IMR-90 (cell line): ENCODE measurements at regions not wholly inside any gene's neighbourhood (a gene's known extent, or its start where the extent isn't known, plus 50 kb on each side); places are given as distances from the start of the nearest gene placed in this dataset.

Experiments
- ATAC-seq: fragments of 200-7000 bp; cut with Tn5 transposase; 2 replicates; pipeline ENCODE4 v1.9.1; 2020; ENCODE audit warnings: low read depth, mild to moderate bottlenecking, moderate library complexity
- BruUV-seq: library from RNA; stranded (reverse); fragments of 400-500 nt; replicated peaks from 2 replicates; lab custom pipeline; 2021; lab: Mats Ljungman, UMichigan
- CTCF ChIA-PET: fragments of 300-600 bp; formaldehyde crosslinking; extraction: SDS; loops from one replicate; lab custom pipeline; 2021; ENCODE audit warnings: antibody characterized with exemption; lab: Yijun Ruan, JAX
- POLR2A ChIA-PET: fragments of 300-600 bp; sonication (Branson Sonifier 250); formaldehyde crosslinking; loops from one replicate; lab custom pipeline; 2022; ENCODE audit warnings: antibody characterized with exemption; ENCODE audit not compliant: unreplicated experiment; lab: Charles Lee
- DNase-seq: peaks from one replicate; pipeline ENCODE4 v3.0.0; 2013
- H2AFZ ChIP-seq: replicated peaks from 2 replicates; pipeline ENCODE3; 2013; ENCODE audit warnings: low read length, mild to moderate bottlenecking; ENCODE audit not compliant: poor library complexity
- H2AK5ac ChIP-seq: 2 replicates; pipeline ENCODE4 v1.6.1; 2013; ENCODE audit warnings: low read depth, low read length, inconsistent platforms
- H2AK9ac ChIP-seq: replicated peaks from 2 replicates; pipeline ENCODE3; 2013; ENCODE audit warnings: mild to moderate bottlenecking, low read depth, low read length, moderate library complexity; ENCODE audit not compliant: poor library complexity
- H2BK120ac ChIP-seq: 2 replicates; pipeline ENCODE4 v1.6.1; 2013; ENCODE audit warnings: low read depth, low read length, inconsistent platforms
- H2BK15ac ChIP-seq: 3 replicates; pipeline ENCODE4 v1.6.1; 2013; ENCODE audit warnings: low read depth, low read length, inconsistent platforms
- H2BK20ac ChIP-seq: 2 replicates; pipeline ENCODE4 v1.6.1; 2013; ENCODE audit warnings: low read depth, mild to moderate bottlenecking, inconsistent platforms, low read length, moderate library complexity
- H2BK5ac ChIP-seq: 2 replicates; pipeline ENCODE4 v1.6.1; 2013; ENCODE audit warnings: mild to moderate bottlenecking, low read depth, low read length, inconsistent platforms; ENCODE audit not compliant: poor library complexity, severe bottlenecking
- H3K14ac ChIP-seq: replicated peaks from 2 replicates; pipeline ENCODE4 v1.6.1; 2013; ENCODE audit warnings: low read depth, low read length, inconsistent platforms
- H3K18ac ChIP-seq: 2 replicates; pipeline ENCODE4 v1.6.1; 2013; ENCODE audit warnings: low read depth, low read length, control low read depth
- H3K23ac ChIP-seq: 2 replicates; pipeline ENCODE4 v1.6.1; 2013; ENCODE audit warnings: low read depth, low read length, inconsistent platforms
- H3K27ac ChIP-seq: 2 replicates; pipeline ENCODE4 v1.5.1; 2013; ENCODE audit warnings: mild to moderate bottlenecking, control low read depth, low read length; ENCODE audit not compliant: insufficient read depth
- H3K27me3 ChIP-seq: 2 replicates; pipeline ENCODE4 v1.6.1; 2013; ENCODE audit warnings: low read length; ENCODE audit not compliant: control insufficient read depth, insufficient read depth
- H3K36me3 ChIP-seq: 2 replicates; pipeline ENCODE4 v1.6.1; 2013; ENCODE audit warnings: low read length, mixed read lengths; ENCODE audit not compliant: control insufficient read depth, insufficient read depth
- H3K4ac ChIP-seq: 2 replicates; pipeline ENCODE4 v1.6.1; 2013; ENCODE audit warnings: low read depth, low read length, inconsistent platforms
- H3K4me1 ChIP-seq: 2 replicates; pipeline ENCODE4 v1.6.1; 2013; ENCODE audit warnings: low read length, mixed read lengths; ENCODE audit not compliant: control insufficient read depth, insufficient read depth
- H3K4me2 ChIP-seq: 2 replicates; pipeline ENCODE4 v1.6.1; 2013; ENCODE audit warnings: low read depth, mild to moderate bottlenecking, control low read depth, low read length, moderate library complexity
- H3K4me3 ChIP-seq: 2 replicates; pipeline ENCODE4 v1.5.1; 2013; ENCODE audit warnings: low read depth, mild to moderate bottlenecking, control low read depth, low read length, moderate library complexity; ENCODE audit not compliant: insufficient read depth
- H3K56ac ChIP-seq: 2 replicates; pipeline ENCODE4 v1.6.1; 2013; ENCODE audit warnings: low read length, inconsistent platforms; ENCODE audit not compliant: insufficient read depth; ENCODE audit errors: extremely low read depth
- H3K79me1 ChIP-seq, 2 experiments: 2 replicates each; pipeline ENCODE4 v1.6.1; 2013; ENCODE audit warnings: low read length in 2 of 2, inconsistent platforms in 1 of 2, low read depth in 1 of 2
- H3K9ac ChIP-seq: 2 replicates; pipeline ENCODE4 v1.6.1; 2013; ENCODE audit warnings: low read depth, low read length, control low read depth
- H3K9me1 ChIP-seq: 2 replicates; pipeline ENCODE4 v1.6.1; 2013; ENCODE audit warnings: low read length, inconsistent platforms; ENCODE audit not compliant: insufficient read depth
- H3K9me3 ChIP-seq: 2 replicates; pipeline ENCODE4 v1.6.1; 2013; ENCODE audit warnings: low read length; ENCODE audit not compliant: control insufficient read depth, insufficient read depth
- H4K20me1 ChIP-seq: 2 replicates; pipeline ENCODE4 v1.6.1; 2013; ENCODE audit warnings: low read length, inconsistent platforms; ENCODE audit not compliant: insufficient read depth
- H4K5ac ChIP-seq: 2 replicates; pipeline ENCODE4 v1.6.1; 2013; ENCODE audit warnings: mild to moderate bottlenecking, low read depth, low read length, control low read depth
- H4K8ac ChIP-seq, 2 experiments: 2 replicates each; pipeline ENCODE4 v1.6.1; 2013; ENCODE audit warnings: low read depth in 2 of 2, low read length in 2 of 2, control low read depth in 1 of 2, inconsistent platforms in 1 of 2
- H4K91ac ChIP-seq: 2 replicates; pipeline ENCODE4 v1.6.1; 2013; ENCODE audit warnings: low read depth, low read length, inconsistent platforms; ENCODE audit not compliant: insufficient read depth
- FOS ChIP-seq: fragments of 150-350 bp; IDR thresholded peaks from 2 replicates; pipeline ENCODE4 v1.6.1; 2016; ENCODE audit warnings: low read depth, low read length
- RCOR1 ChIP-seq: IDR thresholded peaks from 2 replicates; pipeline ENCODE4 v1.6.1; 2012; ENCODE audit warnings: mild to moderate bottlenecking, low read length, improper control_type of control experiment; ENCODE audit not compliant: insufficient replicate concordance
- WGBS, 2 experiments: methylation state at CpG; one replicate each; pipeline versions ENCODE4 v1.1.5 to v1.1.7; 2013; ENCODE audit warnings: missing lambda C conversion rate in 2 of 2; ENCODE audit not compliant: insufficient read length in 1 of 2; ENCODE audit errors: extremely low coverage in 2 of 2; 5-methylcytosine and 5-hydroxymethylcytosine counted together
- dilution Hi-C: fragments of 300-500 bp; cut with HindIII; formaldehyde crosslinking; loops from one replicate; pipeline ENCODE4 v1.14.3; 2018; ENCODE audit warnings: low sequenced_read_pairs; ENCODE audit not compliant: unreplicated experiment
- in situ Hi-C: fragments of 300-500 bp; cut with MboI; formaldehyde crosslinking; loops from 3 replicates; pipeline ENCODE4 v1.14.3; 2019; ENCODE audit warnings: low sequenced_read_pairs, inconsistent platforms, mixed read lengths
- intact Hi-C: fragments of 100-400 bp; cut with micrococcal nuclease; formaldehyde crosslinking; loops from 2 replicates; pipeline ENCODE4 v1.10.0; 2022
- TF ChIP-seq, protein P1 (sequence below): fragments of 150-350 bp; IDR thresholded peaks from 2 replicates; pipeline ENCODE4 v1.6.1; 2017; ENCODE audit warnings: mild to moderate bottlenecking, antibody characterized with exemption, low read length, low read depth
- TF ChIP-seq, protein P2 (sequence below): conservative IDR thresholded peaks from 2 replicates; pipeline ENCODE4 v1.5.1; 2012; ENCODE audit warnings: mild to moderate bottlenecking, low read depth, low read length, improper control_type of control experiment

DNA sequence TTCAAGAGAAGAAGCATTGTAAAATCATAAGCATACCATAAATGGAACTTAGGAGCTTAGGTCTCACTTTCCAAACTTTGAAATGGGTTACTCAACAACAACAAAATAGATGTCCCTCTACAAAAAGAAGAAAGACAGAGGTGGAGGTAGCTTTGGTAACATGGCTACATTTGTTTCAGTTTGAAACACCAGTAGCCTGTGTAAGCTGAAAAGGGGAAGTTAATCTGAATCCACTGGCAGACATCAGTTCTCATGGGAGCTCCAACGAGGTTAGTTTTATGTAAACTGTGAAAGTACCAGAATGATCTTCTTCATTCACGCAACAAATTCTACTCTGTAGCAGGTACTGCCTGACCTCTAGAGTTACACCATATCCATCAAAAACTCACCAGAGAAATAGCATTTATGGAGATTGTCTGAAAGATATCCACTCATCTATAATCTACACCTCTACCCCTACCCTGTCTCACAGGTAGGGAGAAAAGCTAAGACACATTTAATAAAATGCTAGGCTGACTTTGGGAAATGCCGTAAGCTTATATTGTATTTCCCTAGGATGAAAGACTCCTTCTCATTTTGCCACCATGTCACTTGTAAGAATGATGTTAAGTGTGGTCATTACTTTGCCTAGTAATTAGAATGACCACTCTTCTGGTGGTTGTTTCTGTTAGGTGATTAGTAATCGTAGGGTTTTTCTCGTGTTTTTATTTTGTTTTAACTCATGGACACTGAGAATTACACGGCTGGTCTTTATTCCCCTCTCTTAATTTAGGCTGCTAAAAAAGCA is 224.1 kb downstream of the ASCL1 start:
- no peak overlapping the region for H2BK120ac ChIP-seq
- no peaks in the 10 kb centered on the region for H3K4me1 ChIP-seq
- WGBS, 2 experiments, result no CpG with 5 or more reads among the region's 6 CpGs
- BruUV-seq, result no TSS peak
- H3K14ac ChIP-seq, result no peak overlapping the region
- no peaks in the 10 kb centered on the region for H3K79me1 ChIP-seq
- no peaks in the 10 kb centered on the region for H4K20me1 ChIP-seq
- no peak overlapping the region for H2BK20ac ChIP-seq
- TF ChIP-seq FOS (no peak), RCOR1 (no peak)
- TF ChIP-seq, protein P1, sequence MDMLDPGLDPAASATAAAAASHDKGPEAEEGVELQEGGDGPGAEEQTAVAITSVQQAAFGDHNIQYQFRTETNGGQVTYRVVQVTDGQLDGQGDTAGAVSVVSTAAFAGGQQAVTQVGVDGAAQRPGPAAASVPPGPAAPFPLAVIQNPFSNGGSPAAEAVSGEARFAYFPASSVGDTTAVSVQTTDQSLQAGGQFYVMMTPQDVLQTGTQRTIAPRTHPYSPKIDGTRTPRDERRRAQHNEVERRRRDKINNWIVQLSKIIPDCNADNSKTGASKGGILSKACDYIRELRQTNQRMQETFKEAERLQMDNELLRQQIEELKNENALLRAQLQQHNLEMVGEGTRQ, result no peak
- TF ChIP-seq, protein P2, sequence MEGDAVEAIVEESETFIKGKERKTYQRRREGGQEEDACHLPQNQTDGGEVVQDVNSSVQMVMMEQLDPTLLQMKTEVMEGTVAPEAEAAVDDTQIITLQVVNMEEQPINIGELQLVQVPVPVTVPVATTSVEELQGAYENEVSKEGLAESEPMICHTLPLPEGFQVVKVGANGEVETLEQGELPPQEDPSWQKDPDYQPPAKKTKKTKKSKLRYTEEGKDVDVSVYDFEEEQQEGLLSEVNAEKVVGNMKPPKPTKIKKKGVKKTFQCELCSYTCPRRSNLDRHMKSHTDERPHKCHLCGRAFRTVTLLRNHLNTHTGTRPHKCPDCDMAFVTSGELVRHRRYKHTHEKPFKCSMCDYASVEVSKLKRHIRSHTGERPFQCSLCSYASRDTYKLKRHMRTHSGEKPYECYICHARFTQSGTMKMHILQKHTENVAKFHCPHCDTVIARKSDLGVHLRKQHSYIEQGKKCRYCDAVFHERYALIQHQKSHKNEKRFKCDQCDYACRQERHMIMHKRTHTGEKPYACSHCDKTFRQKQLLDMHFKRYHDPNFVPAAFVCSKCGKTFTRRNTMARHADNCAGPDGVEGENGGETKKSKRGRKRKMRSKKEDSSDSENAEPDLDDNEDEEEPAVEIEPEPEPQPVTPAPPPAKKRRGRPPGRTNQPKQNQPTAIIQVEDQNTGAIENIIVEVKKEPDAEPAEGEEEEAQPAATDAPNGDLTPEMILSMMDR, result no peak
- H2BK15ac ChIP-seq, result no peak overlapping the region
- no peak overlapping the region for H3K4me3 ChIP-seq
- H3K18ac ChIP-seq, result no peak overlapping the region
- H2BK5ac ChIP-seq, result no peak overlapping the region
- dilution Hi-C loops (no loop called here), intact Hi-C loops (no loop called here), in situ Hi-C loops (no loop called here)
- H3K9me3 ChIP-seq, result peaks cover 8% of the 10 kb centered on the region
- H4K8ac ChIP-seq, result no peak overlapping the region
- no peak overlapping the region for H3K27ac ChIP-seq
- no peak overlapping the region for H3K4me2 ChIP-seq
- H3K9me1 ChIP-seq, result no peaks in the 10 kb centered on the region
- POLR2A ChIA-PET, result no interaction called here
- H4K91ac ChIP-seq, result no peak overlapping the region
- ATAC-seq, result no peak
- no peak overlapping the region for H3K9ac ChIP-seq
- H2AFZ ChIP-seq, result no peak overlapping the region
- H3K36me3 ChIP-seq, result no peaks in the 10 kb centered on the region
- no peaks in the 10 kb centered on the region for H3K27me3 ChIP-seq
- H2AK5ac ChIP-seq, result no peak overlapping the region
- H2AK9ac ChIP-seq, result no peak overlapping the region
- no peak overlapping the region for H3K56ac ChIP-seq
- CTCF ChIA-PET, result no interaction called here
- no peak overlapping the region for H3K23ac ChIP-seq
- no peak for DNase-seq
- no peak overlapping the region for H3K4ac ChIP-seq
- H4K5ac ChIP-seq, result no peak overlapping the region
